ENCODE measurements at regions not wholly inside any gene's neighbourhood (a gene's known extent, or its start where the extent isn't known, plus 50 kb on each side); places are given as distances from the start of the nearest gene placed in this dataset.

GRCh38 chr4:14254926-14255325 is 627.4 kb upstream of the BOD1L1 start:
- no peaks in the 10 kb centered on the region for H3K4me1 ChIP-seq (ENCODE audit: control insufficient read depth in 2 of 3, insufficient read depth in 2 of 3, low read depth in 1 of 3, low read length in 3 of 3)
- TF ChIP-seq CTCF (IDR thresholded peaks at IDR 0.05; ENCODE audit: borderline replicate concordance, extremely low read depth, insufficient read depth): no peak
- FAIRE-seq: no peak
- no peak overlapping the region for H3K9ac ChIP-seq (ENCODE audit: low read length in 3 of 3)
- no peaks in the 10 kb centered on the region for H3K36me3 ChIP-seq (ENCODE audit: control insufficient read depth in 2 of 3, insufficient read depth in 3 of 3, low read length in 3 of 3)
- intact Hi-C loops (cut with DNase I): no loop called here
- H3K27ac ChIP-seq (ENCODE audit: low read depth in 2 of 2, low read length in 2 of 2): no peak overlapping the region
- H3K9me3 ChIP-seq (ENCODE audit: control insufficient read depth in 2 of 3, insufficient read depth in 1 of 3, low read length in 3 of 3): no peaks in the 10 kb centered on the region
- no peaks in the 10 kb centered on the region for H3K27me3 ChIP-seq (ENCODE audit: control insufficient read depth, insufficient read depth, low read length)
- peak in 1 of 5 donors; percentile 2 for DNase-seq
- no peak overlapping the region for H3K4me3 ChIP-seq (ENCODE audit: low read length in 3 of 3)

- no peak overlapping the region for H3K4me3 ChIP-seq (ENCODE audit: low read length in 3 of 3)
- H3K36me3 ChIP-seq (ENCODE audit: control insufficient read depth in 2 of 3, insufficient read depth in 3 of 3, low read length in 3 of 3): no peaks in the 10 kb centered on the region
- H3K27ac ChIP-seq (ENCODE audit: low read depth in 2 of 2, low read length in 2 of 2): no peak overlapping the region
- no peaks in the 10 kb centered on the region for H3K27me3 ChIP-seq (ENCODE audit: control insufficient read depth, insufficient read depth, low read length)
- no peaks in the 10 kb centered on the region for H3K4me1 ChIP-seq (ENCODE audit: control insufficient read depth in 2 of 3, insufficient read depth in 2 of 3, low read depth in 1 of 3, low read length in 3 of 3)
- H3K9me3 ChIP-seq (ENCODE audit: control insufficient read depth in 2 of 3, insufficient read depth in 1 of 3, low read length in 3 of 3): no peaks in the 10 kb centered on the region
- no peak for FAIRE-seq
- intact Hi-C loops (cut with DNase I): no loop called here
- no peak overlapping the region for H3K9ac ChIP-seq (ENCODE audit: low read length in 3 of 3)
- TF ChIP-seq CTCF (IDR thresholded peaks at IDR 0.05; ENCODE audit: borderline replicate concordance, extremely low read depth, insufficient read depth): no peak
- DNase-seq: no peak
These were observed 630.4 kb upstream of the BOD1L1 start for GRCh38 chr4:14257903-14258302.

GRCh38 chr4:14259936-14260335 is 632.4 kb upstream of the BOD1L1 start:
- FAIRE-seq: no peak
- Histone ChIP-seq H3K9ac (ENCODE audit: low read length in 3 of 3) (no peak overlapping the region), H3K4me1 (ENCODE audit: control insufficient read depth in 2 of 3, insufficient read depth in 2 of 3, low read depth in 1 of 3, low read length in 3 of 3) (no peaks in the 10 kb centered on the region), H3K27me3 (ENCODE audit: control insufficient read depth, insufficient read depth, low read length) (no peaks in the 10 kb centered on the region), H3K27ac (ENCODE audit: low read depth in 2 of 2, low read length in 2 of 2) (no peak overlapping the region), H3K36me3 (ENCODE audit: control insufficient read depth in 2 of 3, insufficient read depth in 3 of 3, low read length in 3 of 3) (no peaks in the 10 kb centered on the region), H3K9me3 (ENCODE audit: control insufficient read depth in 2 of 3, insufficient read depth in 1 of 3, low read length in 3 of 3) (no peaks in the 10 kb centered on the region), H3K4me3 (ENCODE audit: low read length in 3 of 3) (no peak overlapping the region)
- no peak for TF ChIP-seq CTCF (IDR thresholded peaks at IDR 0.05; ENCODE audit: borderline replicate concordance, extremely low read depth, insufficient read depth)
- intact Hi-C loops (cut with DNase I): no loop called here
- DNase-seq: no peak

- Histone ChIP-seq H3K27ac (ENCODE audit: low read depth in 2 of 2, low read length in 2 of 2) (no peak overlapping the region), H3K4me1 (ENCODE audit: control insufficient read depth in 2 of 3, insufficient read depth in 2 of 3, low read depth in 1 of 3, low read length in 3 of 3) (no peaks in the 10 kb centered on the region), H3K9me3 (ENCODE audit: control insufficient read depth in 2 of 3, insufficient read depth in 1 of 3, low read length in 3 of 3) (no peaks in the 10 kb centered on the region), H3K36me3 (ENCODE audit: control insufficient read depth in 2 of 3, insufficient read depth in 3 of 3, low read length in 3 of 3) (no peaks in the 10 kb centered on the region), H3K9ac (ENCODE audit: low read length in 3 of 3) (no peak overlapping the region), H3K27me3 (ENCODE audit: control insufficient read depth, insufficient read depth, low read length) (no peaks in the 10 kb centered on the region), H3K4me3 (ENCODE audit: low read length in 3 of 3) (no peak overlapping the region)
- no peak for TF ChIP-seq CTCF (IDR thresholded peaks at IDR 0.05; ENCODE audit: borderline replicate concordance, extremely low read depth, insufficient read depth)
- no peak for DNase-seq
- intact Hi-C loops (cut with DNase I): no loop called here
- no peak for FAIRE-seq
These were observed 633.1 kb upstream of the BOD1L1 start for GRCh38 chr4:14260591-14260990.
